GM10266 (cell line): ENCODE measurements at regions not wholly inside any gene's neighbourhood (a gene's known extent, or its start where the extent isn't known, plus 50 kb on each side); places are given as distances from the start of the nearest gene placed in this dataset.

ENCODE experiments used
- DNase-seq: peaks from one replicate; pipeline ENCODE4 v3.0.0; 2012; ENCODE audit errors: extremely low spot score
- TF ChIP-seq, protein P1 (sequence below): IDR thresholded peaks from 2 replicates; pipeline ENCODE4 v1.5.1; 2012; ENCODE audit warnings: mild to moderate bottlenecking, low read depth; ENCODE audit not compliant: control insufficient read depth, insufficient read depth; ENCODE audit errors: missing control alignments

DNA sequence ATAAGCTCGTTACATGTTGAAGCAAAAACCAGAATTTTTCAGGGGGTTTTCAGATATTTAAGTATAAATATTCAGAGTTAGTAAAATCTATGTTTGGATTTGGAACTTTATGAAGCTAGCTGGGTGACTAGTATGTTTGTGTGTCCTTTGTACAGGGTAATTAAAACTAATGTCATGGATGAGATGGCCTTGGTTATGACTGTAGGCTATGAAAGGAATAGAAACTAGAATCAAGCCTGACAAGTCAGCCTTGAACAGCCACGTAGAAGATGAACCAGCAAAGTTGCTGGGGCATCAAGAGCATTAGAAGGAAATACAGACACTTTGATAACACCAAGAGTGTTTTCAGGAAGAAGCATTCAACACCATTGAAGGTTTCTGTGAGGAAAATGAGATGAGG, 825.1 kb upstream of the CNTNAP5 start:
- no peak for DNase-seq
- TF ChIP-seq, protein P1, sequence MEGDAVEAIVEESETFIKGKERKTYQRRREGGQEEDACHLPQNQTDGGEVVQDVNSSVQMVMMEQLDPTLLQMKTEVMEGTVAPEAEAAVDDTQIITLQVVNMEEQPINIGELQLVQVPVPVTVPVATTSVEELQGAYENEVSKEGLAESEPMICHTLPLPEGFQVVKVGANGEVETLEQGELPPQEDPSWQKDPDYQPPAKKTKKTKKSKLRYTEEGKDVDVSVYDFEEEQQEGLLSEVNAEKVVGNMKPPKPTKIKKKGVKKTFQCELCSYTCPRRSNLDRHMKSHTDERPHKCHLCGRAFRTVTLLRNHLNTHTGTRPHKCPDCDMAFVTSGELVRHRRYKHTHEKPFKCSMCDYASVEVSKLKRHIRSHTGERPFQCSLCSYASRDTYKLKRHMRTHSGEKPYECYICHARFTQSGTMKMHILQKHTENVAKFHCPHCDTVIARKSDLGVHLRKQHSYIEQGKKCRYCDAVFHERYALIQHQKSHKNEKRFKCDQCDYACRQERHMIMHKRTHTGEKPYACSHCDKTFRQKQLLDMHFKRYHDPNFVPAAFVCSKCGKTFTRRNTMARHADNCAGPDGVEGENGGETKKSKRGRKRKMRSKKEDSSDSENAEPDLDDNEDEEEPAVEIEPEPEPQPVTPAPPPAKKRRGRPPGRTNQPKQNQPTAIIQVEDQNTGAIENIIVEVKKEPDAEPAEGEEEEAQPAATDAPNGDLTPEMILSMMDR = no peak

DNA sequence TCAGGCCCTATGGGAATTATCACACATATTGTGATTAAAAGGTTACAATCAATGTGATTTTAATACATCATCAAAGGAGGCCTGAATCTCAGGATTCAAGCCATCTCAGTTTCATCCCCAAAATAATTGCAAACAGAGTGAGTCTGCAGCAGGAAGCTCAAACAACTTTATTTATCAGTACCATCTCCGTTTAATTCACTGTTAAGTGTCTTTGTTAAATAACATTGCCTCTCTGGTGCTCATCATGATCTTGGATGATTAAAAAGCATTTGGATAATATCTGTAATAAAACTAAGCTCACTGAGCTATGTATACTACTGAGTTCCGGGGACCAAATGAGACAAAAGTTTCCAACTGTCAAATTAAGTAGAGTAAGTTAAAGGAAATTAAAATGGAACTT, 817.8 kb upstream of the CNTNAP5 start:
- DNase-seq = no peak
- TF ChIP-seq, protein P1 = no peak

DNA sequence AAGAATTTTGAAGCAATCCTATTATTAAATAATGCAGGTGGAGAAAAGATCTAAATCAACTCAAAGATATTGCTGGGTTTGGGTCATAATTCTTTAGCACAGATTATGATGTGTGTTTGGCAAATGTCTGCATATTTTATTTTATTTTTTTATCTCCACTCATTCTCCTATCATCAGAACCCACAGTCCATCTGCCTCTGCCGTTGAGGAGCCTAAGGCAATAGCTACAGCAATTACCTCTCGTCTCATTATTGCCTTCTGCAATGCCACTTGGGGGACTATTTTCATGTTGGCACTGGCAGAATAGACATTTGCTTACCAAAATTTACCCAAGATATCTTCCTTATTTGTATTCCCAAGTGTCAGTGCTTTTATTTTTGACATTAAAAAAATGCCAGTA, 815.9 kb upstream of the CNTNAP5 start:
- DNase-seq = no peak
- TF ChIP-seq, protein P1 = no peak

DNA sequence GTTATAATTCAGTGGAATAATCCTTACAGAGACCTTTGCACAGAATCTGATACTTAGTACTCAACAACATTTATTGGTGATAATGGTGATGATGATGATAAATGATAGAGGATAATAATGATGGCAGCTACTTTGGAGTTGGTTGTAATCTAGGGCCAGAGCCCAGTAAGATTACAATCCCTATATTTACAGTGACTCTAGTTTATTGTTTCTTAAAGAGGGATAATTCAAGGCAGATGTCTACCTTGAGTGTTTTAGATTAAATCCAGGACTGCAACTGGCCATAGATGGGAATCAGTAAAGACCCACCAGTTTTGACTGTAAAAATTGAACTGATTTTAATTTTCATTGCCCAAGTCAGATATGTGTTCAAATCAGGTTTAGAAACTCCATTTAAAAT, 813.9 kb upstream of the CNTNAP5 start:
- TF ChIP-seq, protein P1 = no peak
- no peak for DNase-seq

DNA sequence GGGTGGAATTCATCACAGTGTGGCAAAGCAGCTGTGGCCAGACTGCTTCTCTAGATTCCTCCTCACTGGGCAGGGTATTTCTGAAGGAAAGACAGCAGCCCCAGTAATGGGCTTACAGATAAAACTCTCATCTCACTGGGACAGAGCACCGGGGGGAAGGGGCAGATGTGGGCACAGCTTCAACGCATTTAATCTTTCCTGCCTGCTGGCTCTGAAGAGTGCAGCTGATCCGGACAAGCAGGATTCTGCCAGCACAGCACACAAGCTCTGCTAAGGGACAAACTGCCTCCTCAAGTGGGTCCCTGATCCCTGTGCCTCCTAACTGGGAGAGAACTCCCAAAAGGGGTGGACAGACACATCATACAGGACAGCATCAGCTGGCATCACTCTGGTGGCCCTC, 779.9 kb upstream of the CNTNAP5 start:
- TF ChIP-seq, protein P1 = no peak
- DNase-seq = no peak

DNA sequence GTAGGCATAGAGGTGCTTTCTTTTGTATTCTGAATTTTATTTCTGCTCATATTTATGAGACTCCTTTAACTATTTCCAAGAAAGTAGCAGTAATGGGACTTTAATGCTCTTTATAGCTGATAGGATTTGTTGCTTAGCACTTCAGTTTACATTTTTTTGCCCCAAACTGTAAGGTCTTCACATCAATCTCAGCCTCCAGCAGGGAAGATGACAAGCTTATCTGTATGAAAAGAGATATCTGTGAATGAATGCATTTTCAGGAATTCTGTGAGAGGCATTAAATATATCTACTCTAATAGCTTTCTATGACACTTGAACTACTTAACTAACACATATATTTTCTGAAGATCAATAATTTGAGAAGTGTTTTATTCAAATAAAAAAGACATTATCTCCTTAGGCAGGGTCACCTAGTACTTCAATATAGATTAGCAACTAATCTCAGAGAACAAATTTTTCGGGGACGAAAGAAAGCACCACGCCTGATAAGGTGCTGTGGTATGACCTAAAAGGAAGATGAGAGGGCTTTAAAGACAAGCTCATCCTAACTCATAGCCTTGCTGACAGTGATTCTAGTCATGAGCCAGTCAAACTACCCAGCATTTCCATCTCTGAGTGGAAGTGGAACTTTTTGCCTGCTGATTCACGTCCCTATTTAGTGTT, 766.1 kb upstream of the CNTNAP5 start:
- DNase-seq = no peak
- TF ChIP-seq, protein P1 = no peak

DNA sequence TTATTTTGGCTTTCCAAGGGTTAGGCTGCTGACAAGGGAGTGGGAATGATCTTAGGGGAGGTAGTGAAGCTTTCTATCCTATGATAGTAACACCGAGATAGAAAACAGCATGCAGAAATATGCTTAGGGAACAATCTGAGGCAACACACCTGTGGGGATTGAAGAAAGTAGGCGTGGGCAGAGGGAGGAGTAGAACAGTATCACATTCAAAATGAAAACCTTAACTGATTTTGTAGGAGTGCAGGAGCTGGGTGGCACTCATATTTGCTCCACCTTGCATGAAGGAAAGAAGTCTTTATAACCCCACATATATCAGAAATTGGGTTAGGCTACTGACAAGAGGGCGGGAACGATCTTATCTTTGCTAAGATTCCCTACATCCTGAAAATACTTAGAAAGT, 762.2 kb upstream of the CNTNAP5 start:
- DNase-seq = no peak
- TF ChIP-seq, protein P1 = no peak
